ENCODE measurements at regions not wholly inside any gene's neighbourhood (a gene's known extent, or its start where the extent isn't known, plus 50 kb on each side); places are given as distances from the start of the nearest gene placed in this dataset.

DNA sequence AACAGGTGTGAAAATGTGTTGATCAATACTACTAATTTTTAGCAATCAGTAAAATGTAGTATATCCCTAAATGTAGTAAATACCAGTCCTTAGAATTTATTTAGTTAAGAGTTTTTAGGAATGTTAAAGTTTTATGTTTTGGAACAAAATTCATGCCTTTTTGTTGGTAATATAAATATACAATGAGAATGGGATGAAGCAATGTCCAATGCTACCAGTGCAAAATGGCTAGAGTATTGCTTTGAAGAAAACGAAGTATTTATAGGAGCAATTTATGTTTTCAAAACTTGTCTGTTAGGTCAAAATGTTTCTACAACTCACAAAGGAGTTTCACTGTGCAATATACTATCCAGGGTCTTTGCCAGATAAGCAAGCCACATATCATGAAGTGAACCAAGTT lies 851.5 kb downstream of the PCDH18 start:
- no peak overlapping the region for H3K4me3 ChIP-seq (ENCODE audit: control extremely low read depth in 1 of 5, extremely low read depth in 1 of 5, insufficient read depth in 1 of 5, low read depth in 2 of 5, low read length in 4 of 5)
- intact Hi-C loops (cut with micrococcal nuclease), result no loop called here
- H4K20me1 ChIP-seq (ENCODE audit: control insufficient read depth, insufficient read depth, low read length, poor library complexity, severe bottlenecking), result no peaks in the 10 kb centered on the region
- H3K4me1 Mint-ChIP-seq, result no peaks in the 10 kb centered on the region
- no peaks in the 10 kb centered on the region for H3K36me3 ChIP-seq (replicated peaks in 1 of 2; ENCODE audit: control extremely low read depth in 1 of 2, control insufficient read depth in 1 of 2, extremely low read depth in 1 of 2, insufficient read depth in 2 of 2, low read length in 1 of 2)
- TF ChIP-seq, protein P1, sequence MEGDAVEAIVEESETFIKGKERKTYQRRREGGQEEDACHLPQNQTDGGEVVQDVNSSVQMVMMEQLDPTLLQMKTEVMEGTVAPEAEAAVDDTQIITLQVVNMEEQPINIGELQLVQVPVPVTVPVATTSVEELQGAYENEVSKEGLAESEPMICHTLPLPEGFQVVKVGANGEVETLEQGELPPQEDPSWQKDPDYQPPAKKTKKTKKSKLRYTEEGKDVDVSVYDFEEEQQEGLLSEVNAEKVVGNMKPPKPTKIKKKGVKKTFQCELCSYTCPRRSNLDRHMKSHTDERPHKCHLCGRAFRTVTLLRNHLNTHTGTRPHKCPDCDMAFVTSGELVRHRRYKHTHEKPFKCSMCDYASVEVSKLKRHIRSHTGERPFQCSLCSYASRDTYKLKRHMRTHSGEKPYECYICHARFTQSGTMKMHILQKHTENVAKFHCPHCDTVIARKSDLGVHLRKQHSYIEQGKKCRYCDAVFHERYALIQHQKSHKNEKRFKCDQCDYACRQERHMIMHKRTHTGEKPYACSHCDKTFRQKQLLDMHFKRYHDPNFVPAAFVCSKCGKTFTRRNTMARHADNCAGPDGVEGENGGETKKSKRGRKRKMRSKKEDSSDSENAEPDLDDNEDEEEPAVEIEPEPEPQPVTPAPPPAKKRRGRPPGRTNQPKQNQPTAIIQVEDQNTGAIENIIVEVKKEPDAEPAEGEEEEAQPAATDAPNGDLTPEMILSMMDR (IDR thresholded peaks at IDR 0.05), result no peak
- TF ChIP-seq EZH2 (IDR thresholded peaks at IDR 0.05; ENCODE audit: borderline replicate concordance, insufficient read depth, low read depth, low read length, poor library complexity, severe bottlenecking), result no peak
- CTCF ChIA-PET, result no interaction called here
- H3K27me3 Mint-ChIP-seq, result no peaks in the 10 kb centered on the region
- no peaks in the 10 kb centered on the region for H3K79me2 ChIP-seq (ENCODE audit: control insufficient read depth, insufficient read depth, low read length)
- H3K4me1 ChIP-seq (ENCODE audit: control insufficient read depth in 2 of 2, insufficient read depth in 2 of 2, low read length in 2 of 2), result no peaks in the 10 kb centered on the region
- H3K4me3 Mint-ChIP-seq, result no peak overlapping the region
- no peaks in the 10 kb centered on the region for H3K27me3 ChIP-seq (replicated peaks in 1 of 4; ENCODE audit: control extremely low read depth in 1 of 4, control insufficient read depth in 3 of 4, insufficient read depth in 4 of 4, low read length in 3 of 4)
- H3K9me3 Mint-ChIP-seq (ENCODE audit: insufficient read depth), result no peaks in the 10 kb centered on the region
- no CpG with 5 or more reads among the region's 1 CpG for WGBS (ENCODE audit: insufficient coverage)
- no peak overlapping the region for H3K27ac ChIP-seq (ENCODE audit: low read length in 2 of 2)
- no peak overlapping the region for H3K27ac Mint-ChIP-seq
- ATAC-seq (ENCODE audit: low read depth) (no peak), DNase-seq (no peak)
- H3K9ac ChIP-seq (ENCODE audit: low read length), result no peak overlapping the region
- H2AFZ ChIP-seq (ENCODE audit: insufficient read depth, low read depth, low read length, poor library complexity, severe bottlenecking), result no peak overlapping the region
- POLR2A ChIA-PET, result no interaction called here
- H3K9me3 ChIP-seq (ENCODE audit: control extremely low read depth in 1 of 3, control insufficient read depth in 2 of 3, insufficient read depth in 1 of 3, low read length in 2 of 3), result no peaks in the 10 kb centered on the region
- H3K4me2 ChIP-seq (replicated peaks; ENCODE audit: low read depth, low read length, poor library complexity, severe bottlenecking), result no peak overlapping the region

DNA sequence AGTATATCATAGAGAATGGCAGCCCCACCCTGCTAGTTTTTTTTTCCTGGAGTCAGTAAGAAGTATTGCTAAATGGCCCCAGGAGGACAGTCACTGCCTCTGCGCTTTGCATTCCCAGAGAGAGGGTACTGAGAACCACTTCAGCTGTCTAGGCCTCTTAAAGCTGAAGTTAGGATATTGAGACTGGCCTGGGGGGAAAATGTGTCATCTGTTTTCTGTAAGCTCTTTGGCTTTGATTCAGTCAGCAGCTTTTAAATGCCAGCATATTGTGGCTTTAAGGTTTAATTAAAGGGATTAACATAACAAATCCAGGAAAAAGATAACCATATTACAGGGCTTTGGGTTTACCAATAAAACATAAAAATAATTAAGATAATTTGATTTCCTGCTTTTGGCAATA lies 852.0 kb downstream of the PCDH18 start:
- Histone ChIP-seq H3K4me1 (ENCODE audit: control insufficient read depth in 2 of 2, insufficient read depth in 2 of 2, low read length in 2 of 2) (no peaks in the 10 kb centered on the region), H3K4me2 (replicated peaks; ENCODE audit: low read depth, low read length, poor library complexity, severe bottlenecking) (no peak overlapping the region), H3K9ac (ENCODE audit: low read length) (no peak overlapping the region), H3K79me2 (ENCODE audit: control insufficient read depth, insufficient read depth, low read length) (no peaks in the 10 kb centered on the region), H2AFZ (ENCODE audit: insufficient read depth, low read depth, low read length, poor library complexity, severe bottlenecking) (no peak overlapping the region), H4K20me1 (ENCODE audit: control insufficient read depth, insufficient read depth, low read length, poor library complexity, severe bottlenecking) (no peaks in the 10 kb centered on the region), H3K27ac (ENCODE audit: low read length in 2 of 2) (no peak overlapping the region), H3K9me3 (ENCODE audit: control extremely low read depth in 1 of 3, control insufficient read depth in 2 of 3, insufficient read depth in 1 of 3, low read length in 2 of 3) (no peaks in the 10 kb centered on the region), H3K27me3 (replicated peaks in 1 of 4; ENCODE audit: control extremely low read depth in 1 of 4, control insufficient read depth in 3 of 4, insufficient read depth in 4 of 4, low read length in 3 of 4) (no peaks in the 10 kb centered on the region), H3K36me3 (replicated peaks in 1 of 2; ENCODE audit: control extremely low read depth in 1 of 2, control insufficient read depth in 1 of 2, extremely low read depth in 1 of 2, insufficient read depth in 2 of 2, low read length in 1 of 2) (no peaks in the 10 kb centered on the region), H3K4me3 (ENCODE audit: control extremely low read depth in 1 of 5, extremely low read depth in 1 of 5, insufficient read depth in 1 of 5, low read depth in 2 of 5, low read length in 4 of 5) (no peak overlapping the region)
- H3K4me3 Mint-ChIP-seq, result no peak overlapping the region
- intact Hi-C loops (cut with micrococcal nuclease), result no loop called here
- H3K27me3 Mint-ChIP-seq, result no peaks in the 10 kb centered on the region
- ATAC-seq (ENCODE audit: low read depth) (no peak), DNase-seq (no peak)
- H3K9me3 Mint-ChIP-seq (ENCODE audit: insufficient read depth), result no peaks in the 10 kb centered on the region
- CTCF ChIA-PET, result no interaction called here
- WGBS (ENCODE audit: insufficient coverage), result 75% methylated on average over 1 of the region's 1 CpG
- POLR2A ChIA-PET, result no interaction called here
- no peak overlapping the region for H3K27ac Mint-ChIP-seq
- no peak for TF ChIP-seq EZH2 (IDR thresholded peaks at IDR 0.05; ENCODE audit: borderline replicate concordance, insufficient read depth, low read depth, low read length, poor library complexity, severe bottlenecking)
- H3K4me1 Mint-ChIP-seq, result no peaks in the 10 kb centered on the region
